HG03135 (cell line): ENCODE measurements at regions not wholly inside any gene's neighbourhood (a gene's known extent, or its start where the extent isn't known, plus 50 kb on each side); places are given as distances from the start of the nearest gene placed in this dataset.

Source experiments
- ATAC-seq: cut with Tn5 transposase; IDR thresholded peaks from one replicate; pipeline ENCODE4 v1.9.1; 2021; ENCODE audit warnings: mild to moderate bottlenecking, moderate library complexity; ENCODE audit not compliant: unreplicated experiment

DNA sequence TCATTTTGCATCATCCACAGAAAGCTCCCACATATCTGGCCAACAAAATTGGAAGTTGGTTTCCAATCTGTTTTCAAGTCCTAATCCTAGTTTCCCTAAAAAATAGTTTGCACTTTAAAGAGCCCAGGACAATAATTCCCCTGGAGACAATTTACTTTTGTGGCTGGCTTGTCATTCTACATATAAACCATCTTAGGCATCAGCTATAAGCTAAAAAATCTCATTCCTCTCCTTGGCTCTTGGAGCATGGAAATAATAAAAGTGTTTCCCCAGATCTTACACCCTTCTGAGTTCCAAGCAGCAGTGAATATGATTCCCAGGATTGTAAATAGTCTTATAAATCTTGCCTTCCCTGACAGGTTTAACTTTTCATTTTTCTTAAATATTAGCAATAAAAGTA, 89.1 kb upstream of the NUDT4 start:
- ATAC-seq = no peak

GRCh38 chr12:93290391-93290790, 87.3 kb upstream of the NUDT4 start:
- ATAC-seq = no peak

GRCh38 chr12:93292213-93292612, 85.5 kb upstream of the NUDT4 start:
- no peak for ATAC-seq

GRCh38 chr12:93292731-93293566, 84.8 kb upstream of the NUDT4 start:
- no peak for ATAC-seq

DNA sequence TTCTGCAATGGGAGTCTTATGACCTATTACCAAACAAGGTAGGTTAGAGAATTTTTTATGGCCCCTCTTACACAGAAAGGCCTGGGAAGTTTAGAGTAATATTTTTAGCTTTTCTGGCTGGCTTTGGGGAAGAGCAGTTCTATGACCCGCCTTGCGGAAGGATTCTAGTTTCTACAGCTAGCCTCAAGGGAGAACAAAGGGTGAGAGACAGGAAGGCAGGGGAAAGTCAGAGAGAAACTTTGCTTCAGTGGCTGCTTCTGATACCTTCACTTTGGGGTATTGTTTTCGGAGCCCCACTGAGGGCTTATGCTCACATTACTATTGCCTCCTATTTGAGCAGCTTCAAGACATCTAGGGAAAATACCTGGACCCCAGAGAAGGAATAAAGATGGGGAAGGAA, 80.7 kb upstream of the NUDT4 start:
- ATAC-seq = peak; percentile 92

DNA sequence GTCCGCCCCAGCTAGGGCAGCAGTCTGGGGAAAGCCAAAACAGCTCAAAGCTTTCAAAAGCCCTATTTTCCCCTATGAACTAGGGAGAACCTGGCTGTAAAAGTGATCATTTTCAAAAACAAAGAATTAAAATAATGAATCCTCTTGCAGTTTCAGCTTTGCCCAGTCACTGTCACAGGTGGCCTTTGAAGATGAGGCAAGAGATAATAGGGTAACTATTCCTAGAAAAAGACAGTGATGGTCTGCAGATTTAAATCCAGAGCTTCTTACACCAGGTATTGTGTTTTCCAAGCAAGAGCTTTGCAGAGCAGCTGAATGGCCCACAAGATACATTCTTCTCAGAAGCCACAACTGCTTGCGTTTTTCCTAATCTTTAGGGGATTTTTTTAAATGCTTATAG, 80.2 kb upstream of the NUDT4 start:
- no peak for ATAC-seq

DNA sequence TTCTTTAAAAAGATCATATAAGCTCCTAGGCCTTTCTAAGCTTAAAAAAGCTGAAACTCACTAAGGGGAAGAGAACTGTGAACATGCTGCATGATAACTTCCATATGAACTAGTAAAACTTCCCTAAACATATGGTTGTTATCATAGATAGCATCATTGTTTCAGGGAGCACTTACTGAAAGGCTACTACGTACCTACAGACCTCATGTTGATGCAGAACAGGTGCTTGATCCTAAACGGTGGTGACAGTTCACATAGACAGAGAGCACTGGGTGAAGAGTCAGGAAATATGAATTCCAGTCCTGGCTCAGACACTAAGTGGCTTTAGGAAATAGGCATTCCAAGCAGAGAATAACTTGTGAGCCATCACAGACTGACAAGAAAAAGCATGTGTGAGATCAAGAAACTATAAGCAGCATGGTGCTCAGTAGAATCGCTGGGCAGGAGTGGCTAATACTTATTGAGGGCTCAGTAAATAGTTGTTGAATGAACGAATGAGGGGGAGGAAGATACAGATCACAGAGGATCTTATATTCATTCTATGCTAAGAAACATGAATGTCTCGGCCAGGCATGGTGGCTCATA, 78.4 kb upstream of the NUDT4 start:
- no peak for ATAC-seq

GRCh38 chr12:93300611-93301021, 77.1 kb upstream of the NUDT4 start:
- ATAC-seq = no peak

- ATAC-seq = no peak
Observed at GRCh38 chr12:93302331-93303229, 75.1 kb upstream of the NUDT4 start.

GRCh38 chr12:93306636-93307035, 71.1 kb upstream of the NUDT4 start:
- ATAC-seq = no peak

- ATAC-seq = no peak
Observed at GRCh38 chr12:93308281-93308680, 69.4 kb upstream of the NUDT4 start.

- no peak for ATAC-seq
Observed at GRCh38 chr12:93311827-93312226, 65.9 kb upstream of the NUDT4 start.

DNA sequence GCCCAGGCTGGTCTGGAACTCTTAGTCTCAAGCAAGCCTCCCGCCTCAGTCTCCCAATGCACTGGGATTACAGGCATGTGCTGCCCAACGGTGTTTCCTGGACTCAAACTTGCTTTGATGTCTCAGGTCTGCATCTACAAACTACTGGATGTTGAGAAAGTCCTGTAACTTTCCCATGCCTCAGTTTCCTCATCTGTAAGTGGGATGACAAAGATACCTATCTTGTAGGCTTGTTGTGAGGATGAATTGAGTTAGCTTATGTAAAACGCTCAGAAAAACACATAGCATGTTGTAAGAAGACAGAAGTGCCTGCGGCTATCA, 63.6 kb upstream of the NUDT4 start:
- ATAC-seq = no peak

- no peak for ATAC-seq
Observed at GRCh38 chr12:93315385-93315906, 62.3 kb upstream of the NUDT4 start.

- no peak for ATAC-seq
Observed at GRCh38 chr12:93315907-93316622, 61.7 kb upstream of the NUDT4 start.

DNA sequence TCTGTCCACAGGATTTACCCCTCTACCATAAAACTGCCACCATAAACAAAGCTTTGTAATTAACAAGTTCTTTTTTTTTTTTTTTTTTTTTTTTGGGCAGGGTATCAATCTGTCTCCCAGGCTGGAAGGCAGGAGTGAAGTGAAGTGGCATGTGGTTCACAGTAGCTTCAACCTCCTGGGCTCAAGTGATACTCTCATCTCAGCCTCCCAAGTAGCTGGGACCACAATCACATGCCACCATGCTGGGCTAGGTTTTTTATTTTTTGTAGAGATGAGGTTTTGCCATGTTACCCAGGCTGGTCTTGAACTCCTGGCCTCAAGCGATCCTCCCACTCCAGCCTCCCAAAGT, 61.1 kb upstream of the NUDT4 start:
- ATAC-seq = no peak

DNA sequence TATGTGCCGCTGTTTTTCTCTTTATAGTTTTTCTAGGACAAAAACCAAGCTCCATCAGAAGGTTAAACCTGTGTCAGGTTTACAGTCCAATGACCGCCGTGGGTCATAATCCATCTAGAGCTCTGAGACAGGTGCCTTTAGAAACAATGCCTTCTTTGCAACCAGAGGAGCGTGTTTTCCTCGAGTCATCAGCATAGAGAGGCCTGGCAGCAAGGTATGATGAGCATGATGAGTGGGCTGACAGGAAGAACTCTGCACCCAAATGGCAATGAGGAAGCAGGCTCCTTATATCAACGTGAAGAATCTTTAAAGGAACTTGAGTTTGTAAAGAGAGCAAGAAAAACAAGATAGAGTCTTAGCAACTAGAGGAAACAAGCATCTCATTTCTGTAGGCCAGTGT, 60.5 kb upstream of the NUDT4 start:
- no peak for ATAC-seq

GRCh38 chr12:93318720-93319522, 58.8 kb upstream of the NUDT4 start:
- ATAC-seq = no peak

- ATAC-seq = no peak
Observed at GRCh38 chr12:93319523-93320050, 58.1 kb upstream of the NUDT4 start.

DNA sequence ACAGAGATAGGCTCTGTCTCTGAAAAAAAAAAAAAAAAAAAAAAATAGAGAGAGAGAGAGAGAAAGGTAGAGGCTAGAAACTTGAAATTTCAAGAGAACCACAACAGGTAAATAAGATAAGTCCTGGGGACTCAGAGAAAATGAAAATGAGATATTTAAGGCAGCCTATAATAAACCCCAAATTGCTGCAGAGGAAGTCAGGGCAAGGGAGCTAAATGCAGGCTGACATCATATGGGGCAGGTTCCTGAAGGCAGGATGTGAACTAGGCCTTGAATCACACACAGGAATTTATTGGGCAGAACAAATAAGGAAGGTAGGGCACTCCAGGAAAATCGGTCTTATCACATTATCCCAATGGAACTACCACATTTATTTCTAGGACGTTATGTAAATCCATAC, 54.9 kb upstream of the NUDT4 start:
- ATAC-seq = no peak
